IMR-90 (cell line): ENCODE measurements at regions not wholly inside any gene's neighbourhood (a gene's known extent, or its start where the extent isn't known, plus 50 kb on each side); places are given as distances from the start of the nearest gene placed in this dataset.

Experiments used
- ATAC-seq: fragments of 200-7000 bp; cut with Tn5 transposase; 2 replicates; pipeline ENCODE4 v1.9.1; 2020; ENCODE audit warnings: low read depth, mild to moderate bottlenecking, moderate library complexity
- BruUV-seq: library from RNA; stranded (reverse); fragments of 400-500 nt; replicated peaks from 2 replicates; lab custom pipeline; 2021; lab: Mats Ljungman, UMichigan
- CTCF ChIA-PET: fragments of 300-600 bp; formaldehyde crosslinking; extraction: SDS; loops from one replicate; lab custom pipeline; 2021; ENCODE audit warnings: antibody characterized with exemption; lab: Yijun Ruan, JAX
- POLR2A ChIA-PET: fragments of 300-600 bp; sonication (Branson Sonifier 250); formaldehyde crosslinking; loops from one replicate; lab custom pipeline; 2022; ENCODE audit warnings: antibody characterized with exemption; ENCODE audit not compliant: unreplicated experiment; lab: Charles Lee
- DNase-seq: peaks from one replicate; pipeline ENCODE4 v3.0.0; 2013
- H2AFZ ChIP-seq: replicated peaks from 2 replicates; pipeline ENCODE3; 2013; ENCODE audit warnings: low read length, mild to moderate bottlenecking; ENCODE audit not compliant: poor library complexity
- H2AK5ac ChIP-seq: 2 replicates; pipeline ENCODE4 v1.6.1; 2013; ENCODE audit warnings: low read depth, low read length, inconsistent platforms
- H2AK9ac ChIP-seq: replicated peaks from 2 replicates; pipeline ENCODE3; 2013; ENCODE audit warnings: mild to moderate bottlenecking, low read depth, low read length, moderate library complexity; ENCODE audit not compliant: poor library complexity
- H2BK120ac ChIP-seq: 2 replicates; pipeline ENCODE4 v1.6.1; 2013; ENCODE audit warnings: low read depth, low read length, inconsistent platforms
- H2BK15ac ChIP-seq: 3 replicates; pipeline ENCODE4 v1.6.1; 2013; ENCODE audit warnings: low read depth, low read length, inconsistent platforms
- H2BK20ac ChIP-seq: 2 replicates; pipeline ENCODE4 v1.6.1; 2013; ENCODE audit warnings: low read depth, mild to moderate bottlenecking, inconsistent platforms, low read length, moderate library complexity
- H2BK5ac ChIP-seq: 2 replicates; pipeline ENCODE4 v1.6.1; 2013; ENCODE audit warnings: mild to moderate bottlenecking, low read depth, low read length, inconsistent platforms; ENCODE audit not compliant: poor library complexity, severe bottlenecking
- H3K14ac ChIP-seq: replicated peaks from 2 replicates; pipeline ENCODE4 v1.6.1; 2013; ENCODE audit warnings: low read depth, low read length, inconsistent platforms
- H3K18ac ChIP-seq: 2 replicates; pipeline ENCODE4 v1.6.1; 2013; ENCODE audit warnings: low read depth, low read length, control low read depth
- H3K23ac ChIP-seq: 2 replicates; pipeline ENCODE4 v1.6.1; 2013; ENCODE audit warnings: low read depth, low read length, inconsistent platforms
- H3K27ac ChIP-seq: 2 replicates; pipeline ENCODE4 v1.5.1; 2013; ENCODE audit warnings: mild to moderate bottlenecking, control low read depth, low read length; ENCODE audit not compliant: insufficient read depth
- H3K27me3 ChIP-seq: 2 replicates; pipeline ENCODE4 v1.6.1; 2013; ENCODE audit warnings: low read length; ENCODE audit not compliant: control insufficient read depth, insufficient read depth
- H3K36me3 ChIP-seq: 2 replicates; pipeline ENCODE4 v1.6.1; 2013; ENCODE audit warnings: low read length, mixed read lengths; ENCODE audit not compliant: control insufficient read depth, insufficient read depth
- H3K4ac ChIP-seq: 2 replicates; pipeline ENCODE4 v1.6.1; 2013; ENCODE audit warnings: low read depth, low read length, inconsistent platforms
- H3K4me1 ChIP-seq: 2 replicates; pipeline ENCODE4 v1.6.1; 2013; ENCODE audit warnings: low read length, mixed read lengths; ENCODE audit not compliant: control insufficient read depth, insufficient read depth
- H3K4me2 ChIP-seq: 2 replicates; pipeline ENCODE4 v1.6.1; 2013; ENCODE audit warnings: low read depth, mild to moderate bottlenecking, control low read depth, low read length, moderate library complexity
- H3K4me3 ChIP-seq: 2 replicates; pipeline ENCODE4 v1.5.1; 2013; ENCODE audit warnings: low read depth, mild to moderate bottlenecking, control low read depth, low read length, moderate library complexity; ENCODE audit not compliant: insufficient read depth
- H3K56ac ChIP-seq: 2 replicates; pipeline ENCODE4 v1.6.1; 2013; ENCODE audit warnings: low read length, inconsistent platforms; ENCODE audit not compliant: insufficient read depth; ENCODE audit errors: extremely low read depth
- H3K79me1 ChIP-seq, 2 experiments: 2 replicates each; pipeline ENCODE4 v1.6.1; 2013; ENCODE audit warnings: low read length in 2 of 2, inconsistent platforms in 1 of 2, low read depth in 1 of 2
- H3K9ac ChIP-seq: 2 replicates; pipeline ENCODE4 v1.6.1; 2013; ENCODE audit warnings: low read depth, low read length, control low read depth
- H3K9me1 ChIP-seq: 2 replicates; pipeline ENCODE4 v1.6.1; 2013; ENCODE audit warnings: low read length, inconsistent platforms; ENCODE audit not compliant: insufficient read depth
- H3K9me3 ChIP-seq: 2 replicates; pipeline ENCODE4 v1.6.1; 2013; ENCODE audit warnings: low read length; ENCODE audit not compliant: control insufficient read depth, insufficient read depth
- H4K20me1 ChIP-seq: 2 replicates; pipeline ENCODE4 v1.6.1; 2013; ENCODE audit warnings: low read length, inconsistent platforms; ENCODE audit not compliant: insufficient read depth
- H4K5ac ChIP-seq: 2 replicates; pipeline ENCODE4 v1.6.1; 2013; ENCODE audit warnings: mild to moderate bottlenecking, low read depth, low read length, control low read depth
- H4K8ac ChIP-seq, 2 experiments: 2 replicates each; pipeline ENCODE4 v1.6.1; 2013; ENCODE audit warnings: low read depth in 2 of 2, low read length in 2 of 2, control low read depth in 1 of 2, inconsistent platforms in 1 of 2
- H4K91ac ChIP-seq: 2 replicates; pipeline ENCODE4 v1.6.1; 2013; ENCODE audit warnings: low read depth, low read length, inconsistent platforms; ENCODE audit not compliant: insufficient read depth
- FOS ChIP-seq: fragments of 150-350 bp; IDR thresholded peaks from 2 replicates; pipeline ENCODE4 v1.6.1; 2016; ENCODE audit warnings: low read depth, low read length
- WGBS, 2 experiments: methylation state at CpG; one replicate each; pipeline versions ENCODE4 v1.1.5 to v1.1.7; 2013; ENCODE audit warnings: missing lambda C conversion rate in 2 of 2; ENCODE audit not compliant: insufficient read length in 1 of 2; ENCODE audit errors: extremely low coverage in 2 of 2; 5-methylcytosine and 5-hydroxymethylcytosine counted together
- dilution Hi-C: fragments of 300-500 bp; cut with HindIII; formaldehyde crosslinking; loops from one replicate; pipeline ENCODE4 v1.14.3; 2018; ENCODE audit warnings: low sequenced_read_pairs; ENCODE audit not compliant: unreplicated experiment
- in situ Hi-C: fragments of 300-500 bp; cut with MboI; formaldehyde crosslinking; loops from 3 replicates; pipeline ENCODE4 v1.14.3; 2019; ENCODE audit warnings: low sequenced_read_pairs, inconsistent platforms, mixed read lengths
- intact Hi-C: fragments of 100-400 bp; cut with micrococcal nuclease; formaldehyde crosslinking; loops from 2 replicates; pipeline ENCODE4 v1.10.0; 2022
- TF ChIP-seq, protein P1 (sequence below): conservative IDR thresholded peaks from 2 replicates; pipeline ENCODE4 v1.5.1; 2012; ENCODE audit warnings: mild to moderate bottlenecking, low read depth, low read length, improper control_type of control experiment

DNA sequence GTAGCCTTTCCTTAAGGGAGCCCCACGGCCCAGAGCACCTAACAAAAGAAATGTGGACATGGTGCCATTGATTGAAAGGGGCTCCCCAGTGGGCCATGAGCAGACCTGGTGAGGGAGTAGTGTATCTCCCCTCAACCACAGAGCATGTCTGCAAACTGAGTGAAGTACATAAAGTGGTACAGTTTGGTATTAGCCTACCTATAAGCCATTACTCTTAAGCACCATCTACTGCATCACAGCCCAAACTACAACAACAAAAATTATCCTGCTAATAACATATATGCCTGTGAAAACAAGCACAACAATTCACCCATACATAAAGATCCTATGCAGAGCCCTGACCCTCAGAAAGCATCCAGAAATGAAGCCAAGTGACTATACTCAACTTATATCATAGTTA is 407.8 kb downstream of the PTPRC start:
- no peak overlapping the region for H2BK120ac ChIP-seq
- no peak overlapping the region for H2AK5ac ChIP-seq
- H3K4me2 ChIP-seq = no peak overlapping the region
- H4K20me1 ChIP-seq = no peaks in the 10 kb centered on the region
- H4K8ac ChIP-seq = no peak overlapping the region
- 0 out of 2 replicates have a peak, but pooled peaks have one; percentile 29 for ATAC-seq
- no peaks in the 10 kb centered on the region for H3K27me3 ChIP-seq
- H2BK15ac ChIP-seq = no peak overlapping the region
- no peaks in the 10 kb centered on the region for H3K79me1 ChIP-seq
- no peak overlapping the region for H3K56ac ChIP-seq
- H2AFZ ChIP-seq = no peak overlapping the region
- H3K27ac ChIP-seq = no peak overlapping the region
- no peak for DNase-seq
- intact Hi-C loops = no loop called here
- no peak overlapping the region for H3K14ac ChIP-seq
- H4K91ac ChIP-seq = no peak overlapping the region
- BruUV-seq = no TSS peak
- H3K4me3 ChIP-seq = no peak overlapping the region
- CTCF ChIA-PET = no interaction called here
- no peak overlapping the region for H2BK20ac ChIP-seq
- no peaks in the 10 kb centered on the region; the same call in 1 of the 2 replicates for H3K9me1 ChIP-seq
- H4K5ac ChIP-seq = no peak overlapping the region
- H2AK9ac ChIP-seq = no peak overlapping the region
- no peak overlapping the region for H3K4ac ChIP-seq
- WGBS, 2 experiments = no CpG with 5 or more reads among the region's 1 CpG
- dilution Hi-C loops = no loop called here
- no peak for TF ChIP-seq FOS
- TF ChIP-seq, protein P1, sequence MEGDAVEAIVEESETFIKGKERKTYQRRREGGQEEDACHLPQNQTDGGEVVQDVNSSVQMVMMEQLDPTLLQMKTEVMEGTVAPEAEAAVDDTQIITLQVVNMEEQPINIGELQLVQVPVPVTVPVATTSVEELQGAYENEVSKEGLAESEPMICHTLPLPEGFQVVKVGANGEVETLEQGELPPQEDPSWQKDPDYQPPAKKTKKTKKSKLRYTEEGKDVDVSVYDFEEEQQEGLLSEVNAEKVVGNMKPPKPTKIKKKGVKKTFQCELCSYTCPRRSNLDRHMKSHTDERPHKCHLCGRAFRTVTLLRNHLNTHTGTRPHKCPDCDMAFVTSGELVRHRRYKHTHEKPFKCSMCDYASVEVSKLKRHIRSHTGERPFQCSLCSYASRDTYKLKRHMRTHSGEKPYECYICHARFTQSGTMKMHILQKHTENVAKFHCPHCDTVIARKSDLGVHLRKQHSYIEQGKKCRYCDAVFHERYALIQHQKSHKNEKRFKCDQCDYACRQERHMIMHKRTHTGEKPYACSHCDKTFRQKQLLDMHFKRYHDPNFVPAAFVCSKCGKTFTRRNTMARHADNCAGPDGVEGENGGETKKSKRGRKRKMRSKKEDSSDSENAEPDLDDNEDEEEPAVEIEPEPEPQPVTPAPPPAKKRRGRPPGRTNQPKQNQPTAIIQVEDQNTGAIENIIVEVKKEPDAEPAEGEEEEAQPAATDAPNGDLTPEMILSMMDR = 0 out of 2 replicates have a peak, but pooled peaks have one; percentile 13
- H3K4me1 ChIP-seq = no peaks in the 10 kb centered on the region
- H3K36me3 ChIP-seq = no peaks in the 10 kb centered on the region
- H3K9ac ChIP-seq = no peak overlapping the region
- POLR2A ChIA-PET = no interaction called here
- no peak overlapping the region for H3K23ac ChIP-seq
- H2BK5ac ChIP-seq = no peak overlapping the region
- in situ Hi-C loops = no loop called here
- no peaks in the 10 kb centered on the region for H3K9me3 ChIP-seq
- H3K18ac ChIP-seq = no peak overlapping the region
